ENCODE measurements at regions not wholly inside any gene's neighbourhood (a gene's known extent, or its start where the extent isn't known, plus 50 kb on each side); places are given as distances from the start of the nearest gene placed in this dataset.
"Not testable (repeated sequence)": the region's sequence is repeated elsewhere in the genome, so short reads cannot be mapped to it uniquely, and the experiment has no call there.

DNA sequence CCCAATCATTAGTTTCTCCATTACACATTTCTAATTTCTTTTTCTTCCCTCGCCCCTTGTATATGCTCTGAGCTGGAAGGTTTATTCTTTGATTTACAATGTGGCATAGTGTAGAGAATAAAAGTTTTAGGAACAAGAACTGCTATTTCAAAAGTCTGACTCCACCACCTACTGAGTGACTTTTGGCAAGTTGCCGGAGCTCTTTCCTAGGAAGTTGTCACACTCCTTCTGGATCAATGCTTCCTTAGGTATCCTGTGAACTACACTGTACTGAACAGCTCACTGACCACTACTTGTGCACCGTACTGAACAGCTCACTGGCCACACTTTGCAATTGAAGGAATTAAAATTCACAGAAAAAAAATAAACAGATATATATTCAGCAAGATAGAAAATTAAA lies 458.2 kb downstream of the FRK start:
- no peak overlapping the region for H3K27ac ChIP-seq
- no peaks in the 10 kb centered on the region for H3K9me3 ChIP-seq (ENCODE audit: severe bottlenecking)
- TF ChIP-seq, protein P1, sequence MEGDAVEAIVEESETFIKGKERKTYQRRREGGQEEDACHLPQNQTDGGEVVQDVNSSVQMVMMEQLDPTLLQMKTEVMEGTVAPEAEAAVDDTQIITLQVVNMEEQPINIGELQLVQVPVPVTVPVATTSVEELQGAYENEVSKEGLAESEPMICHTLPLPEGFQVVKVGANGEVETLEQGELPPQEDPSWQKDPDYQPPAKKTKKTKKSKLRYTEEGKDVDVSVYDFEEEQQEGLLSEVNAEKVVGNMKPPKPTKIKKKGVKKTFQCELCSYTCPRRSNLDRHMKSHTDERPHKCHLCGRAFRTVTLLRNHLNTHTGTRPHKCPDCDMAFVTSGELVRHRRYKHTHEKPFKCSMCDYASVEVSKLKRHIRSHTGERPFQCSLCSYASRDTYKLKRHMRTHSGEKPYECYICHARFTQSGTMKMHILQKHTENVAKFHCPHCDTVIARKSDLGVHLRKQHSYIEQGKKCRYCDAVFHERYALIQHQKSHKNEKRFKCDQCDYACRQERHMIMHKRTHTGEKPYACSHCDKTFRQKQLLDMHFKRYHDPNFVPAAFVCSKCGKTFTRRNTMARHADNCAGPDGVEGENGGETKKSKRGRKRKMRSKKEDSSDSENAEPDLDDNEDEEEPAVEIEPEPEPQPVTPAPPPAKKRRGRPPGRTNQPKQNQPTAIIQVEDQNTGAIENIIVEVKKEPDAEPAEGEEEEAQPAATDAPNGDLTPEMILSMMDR (IDR thresholded peaks at IDR 0.05; ENCODE audit: low read depth, low read length) = no peak
- DNase-seq = no peak
- no peaks in the 10 kb centered on the region for H3K36me3 ChIP-seq
- H3K27me3 ChIP-seq (ENCODE audit: insufficient read depth, low read depth, severe bottlenecking) = no peaks in the 10 kb centered on the region
- H3K4me3 ChIP-seq (ENCODE audit: low read depth, low read length) = no peak overlapping the region

DNA sequence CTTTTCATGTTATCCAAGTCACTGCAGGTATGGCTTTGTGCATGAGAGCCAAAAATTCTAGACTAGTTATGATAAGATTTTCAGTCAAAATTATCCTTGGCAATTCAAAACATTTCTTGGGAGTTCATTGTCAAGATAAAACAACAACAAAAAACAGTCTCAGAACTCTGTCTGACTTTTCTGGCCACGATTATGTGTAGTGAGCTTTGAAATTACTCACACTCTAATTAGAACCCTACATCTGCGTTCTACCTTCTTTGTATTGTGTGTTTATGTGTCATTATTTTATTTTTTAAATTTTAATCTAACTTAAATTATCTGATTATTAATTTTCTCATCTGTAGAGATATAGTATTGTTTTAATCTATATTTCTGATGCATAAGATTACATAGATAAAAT lies 459.2 kb downstream of the FRK start:
- no peaks in the 10 kb centered on the region for H3K9me3 ChIP-seq (ENCODE audit: severe bottlenecking)

DNA sequence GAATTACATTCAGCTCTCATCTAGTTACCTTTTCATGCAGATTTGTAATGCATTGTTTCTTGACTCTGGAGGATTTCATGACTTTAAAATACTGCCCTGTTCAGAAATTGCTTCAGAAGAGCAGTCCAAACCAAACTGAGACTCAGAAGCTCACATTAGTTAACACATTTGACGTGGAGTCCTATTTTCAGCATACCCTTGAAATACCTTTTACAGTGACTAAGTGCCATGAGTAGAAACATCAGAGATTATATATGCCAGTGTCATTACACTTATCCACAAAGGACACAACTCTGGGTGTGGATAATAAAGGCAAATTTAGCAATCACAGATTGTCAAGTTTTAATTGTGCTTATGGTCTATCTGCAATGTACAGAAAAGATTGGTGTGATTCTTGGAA lies 459.6 kb downstream of the FRK start:
- no peak for DNase-seq
- Histone ChIP-seq H3K27me3 (ENCODE audit: insufficient read depth, low read depth, severe bottlenecking) (no peaks in the 10 kb centered on the region), H3K27ac (no peak overlapping the region), H3K36me3 (no peaks in the 10 kb centered on the region), H3K4me3 (ENCODE audit: low read depth, low read length) (no peak overlapping the region), H3K9me3 (ENCODE audit: severe bottlenecking) (no peaks in the 10 kb centered on the region)
- TF ChIP-seq, protein P1 (IDR thresholded peaks at IDR 0.05; ENCODE audit: low read depth, low read length) = no peak

More for the DNA sequence above, 459.2 kb downstream of the FRK start:
- TF ChIP-seq, protein P1 (IDR thresholded peaks at IDR 0.05; ENCODE audit: low read depth, low read length) = no peak
- H3K27ac ChIP-seq = no peak overlapping the region
- no peak for DNase-seq
- no peaks in the 10 kb centered on the region for H3K27me3 ChIP-seq (ENCODE audit: insufficient read depth, low read depth, severe bottlenecking)
- H3K36me3 ChIP-seq = no peaks in the 10 kb centered on the region
- no peak overlapping the region for H3K4me3 ChIP-seq (ENCODE audit: low read depth, low read length)

DNA sequence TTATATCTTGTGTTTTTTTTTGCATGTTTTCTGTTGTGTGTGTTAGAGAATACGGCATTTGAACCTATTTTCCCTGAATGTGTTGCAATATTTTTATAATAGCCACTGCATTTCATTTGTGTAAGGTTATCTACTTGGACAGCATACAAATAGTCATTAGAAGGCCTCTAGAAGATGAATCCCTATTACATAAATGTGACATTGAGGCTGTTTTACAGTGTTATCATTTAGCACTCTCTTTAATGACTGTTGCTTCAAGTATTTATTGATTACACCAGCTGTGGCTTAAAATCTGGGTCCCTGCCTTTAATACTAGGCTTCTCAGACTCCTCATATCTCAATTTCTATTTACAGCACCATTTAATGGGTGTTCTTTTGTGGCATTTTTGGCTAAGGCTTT lies 465.8 kb downstream of the FRK start:
- Histone ChIP-seq H3K9me3 (ENCODE audit: severe bottlenecking) (no peaks in the 10 kb centered on the region), H3K4me3 (ENCODE audit: low read depth, low read length) (no peak overlapping the region), H3K27me3 (ENCODE audit: insufficient read depth, low read depth, severe bottlenecking) (no peaks in the 10 kb centered on the region), H3K27ac (no peak overlapping the region), H3K36me3 (no peaks in the 10 kb centered on the region)
- TF ChIP-seq, protein P1 (IDR thresholded peaks at IDR 0.05; ENCODE audit: low read depth, low read length) = no peak
- no peak for DNase-seq

DNA sequence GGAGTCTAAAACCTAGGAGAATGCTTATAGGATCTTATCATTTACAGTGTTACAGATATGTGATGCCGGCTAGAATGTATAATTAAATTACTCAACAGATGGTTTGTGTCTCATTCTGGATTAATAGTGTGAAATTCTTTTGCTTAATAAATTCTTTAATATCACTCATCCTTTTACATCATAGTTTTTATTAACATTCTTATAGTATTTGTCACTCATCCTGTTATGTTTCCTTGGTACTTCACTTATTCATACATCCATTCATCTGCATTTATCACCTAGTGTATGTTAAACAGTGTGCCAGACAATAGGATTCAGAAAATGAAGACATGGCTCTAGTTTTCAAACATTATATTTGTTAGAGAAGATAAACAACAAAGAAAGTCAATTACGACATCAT lies 468.7 kb downstream of the FRK start:
- TF ChIP-seq, protein P1 (IDR thresholded peaks at IDR 0.05; ENCODE audit: low read depth, low read length) = no peak
- no peaks in the 10 kb centered on the region for H3K27me3 ChIP-seq (ENCODE audit: insufficient read depth, low read depth, severe bottlenecking)
- no peak overlapping the region for H3K4me3 ChIP-seq (ENCODE audit: low read depth, low read length)
- H3K27ac ChIP-seq = no peak overlapping the region
- H3K36me3 ChIP-seq = no peaks in the 10 kb centered on the region
- H3K9me3 ChIP-seq (ENCODE audit: severe bottlenecking) = no peaks in the 10 kb centered on the region
- no peak for DNase-seq

DNA sequence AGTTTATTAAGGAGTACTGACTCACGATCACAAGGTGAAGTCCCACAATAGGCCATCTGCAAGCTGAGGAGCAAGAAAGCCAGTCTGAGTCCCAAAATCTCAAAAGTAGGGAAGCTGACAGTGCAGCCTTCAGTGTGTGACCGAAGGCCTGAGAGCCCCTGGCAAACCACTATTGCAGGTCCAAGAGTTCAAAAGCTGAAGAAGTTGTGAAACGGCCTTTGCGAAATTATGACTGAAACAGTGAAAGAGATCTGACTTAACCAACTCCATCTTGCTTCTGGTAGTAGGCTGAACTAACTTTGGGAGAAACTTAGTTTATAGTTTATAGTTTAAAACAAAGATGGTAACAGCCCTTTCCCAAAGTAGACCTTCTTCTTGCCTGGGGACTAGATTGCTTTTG lies 471.6 kb downstream of the FRK start:
- not testable (repeated sequence) for H3K27ac ChIP-seq; DNase-seq; H3K9me3 ChIP-seq (ENCODE audit: severe bottlenecking); H3K36me3 ChIP-seq; H3K27me3 ChIP-seq (ENCODE audit: insufficient read depth, low read depth, severe bottlenecking); H3K4me3 ChIP-seq (ENCODE audit: low read depth, low read length)

All from WERI-Rb-1 (cell line).